Renal cortex interstitium (tissue), 11 donors: ENCODE measurements at regions not wholly inside any gene's neighbourhood (a gene's known extent, or its start where the extent isn't known, plus 50 kb on each side); places are given as distances from the start of the nearest gene placed in this dataset.

Experiments used
- DNase-seq, 11 donors: peaks; one replicate each; pipeline ENCODE4 v3.0.0-alpha.2; 2013; ENCODE audit warnings: low read depth in 9 of 11, low spot score in 4 of 11; ENCODE audit errors: extremely low read depth in 1 of 11

- no peak for DNase-seq
Measured at GRCh38 chr1:101158424-101158823, 78.4 kb upstream of the S1PR1 start.

- no peak for DNase-seq
Measured at GRCh38 chr1:101154547-101154946, 82.3 kb upstream of the S1PR1 start.

GRCh38 chr1:101153692-101154091, 83.1 kb upstream of the S1PR1 start:
- no peak for DNase-seq

GRCh38 chr1:101152633-101153032, 84.2 kb upstream of the S1PR1 start:
- DNase-seq, result no peak

GRCh38 chr1:101151286-101151685, 85.5 kb upstream of the S1PR1 start:
- DNase-seq, result no peak

- no peak for DNase-seq
Measured at GRCh38 chr1:101150670-101151069, 86.1 kb upstream of the S1PR1 start.

GRCh38 chr1:101150266-101150665, 86.6 kb upstream of the S1PR1 start:
- no peak for DNase-seq

- no peak for DNase-seq
Measured at GRCh38 chr1:101148980-101149379, 87.8 kb upstream of the S1PR1 start.

- DNase-seq, result no peak
Measured at GRCh38 chr1:101147381-101147780, 89.4 kb upstream of the S1PR1 start.

GRCh38 chr1:101145449-101145820, 91.4 kb upstream of the S1PR1 start:
- no peak for DNase-seq

- DNase-seq, result no peak
Measured at GRCh38 chr1:101144671-101145448, 92.0 kb upstream of the S1PR1 start.

- no peak for DNase-seq
Measured at GRCh38 chr1:101142244-101142643, 94.6 kb upstream of the S1PR1 start.

- DNase-seq, result no peak
Measured at GRCh38 chr1:101141376-101141775, 95.4 kb upstream of the S1PR1 start.

- no peak for DNase-seq
Measured at GRCh38 chr1:101139821-101140718, 96.7 kb upstream of the S1PR1 start.

GRCh38 chr1:101139130-101139529, 97.7 kb upstream of the S1PR1 start:
- no peak for DNase-seq

- no peak for DNase-seq
Measured at GRCh38 chr1:101137144-101138126, 99.4 kb upstream of the S1PR1 start.

GRCh38 chr1:101136739-101137138, 100.1 kb upstream of the S1PR1 start:
- DNase-seq, result no peak

- DNase-seq, result no peak
Measured at GRCh38 chr1:101136271-101136670, 100.5 kb upstream of the S1PR1 start.

- DNase-seq, result no peak
Measured at GRCh38 chr1:101135526-101135925, 101.3 kb upstream of the S1PR1 start.
